ENCODE measurements at regions not wholly inside any gene's neighbourhood (a gene's known extent, or its start where the extent isn't known, plus 50 kb on each side); places are given as distances from the start of the nearest gene placed in this dataset.

- H3K36me3 Mint-ChIP-seq (ENCODE audit: low read depth, unreplicated experiment) = peaks cover 3% of the 10 kb centered on the region
Measured at GRCh38 chr12:18975933-18976332, 153.6 kb upstream of the PLEKHA5 start.

GRCh38 chr12:18979401-18980126 lies 150.0 kb upstream of the PLEKHA5 start:
- H3K4me1 Mint-ChIP-seq (ENCODE audit: unreplicated experiment) = peaks cover 2% of the 10 kb centered on the region
- no peaks in the 10 kb centered on the region for H3K27me3 Mint-ChIP-seq (ENCODE audit: unreplicated experiment)
- H3K36me3 Mint-ChIP-seq (ENCODE audit: low read depth, unreplicated experiment) = peaks cover 3% of the 10 kb centered on the region
- H3K4me3 Mint-ChIP-seq (ENCODE audit: unreplicated experiment) = no peak overlapping the region
- no peak for DNase-seq (ENCODE audit: low spot score)
- peaks cover 5% of the 10 kb centered on the region for H3K9me3 Mint-ChIP-seq (ENCODE audit: unreplicated experiment)
- TF ChIP-seq CTCF (IDR thresholded peaks at IDR 0.05; ENCODE audit: unreplicated experiment) = no peak
- H3K27ac Mint-ChIP-seq (ENCODE audit: unreplicated experiment) = no peak overlapping the region

More at GRCh38 chr12:18975933-18976332, 153.6 kb upstream of the PLEKHA5 start:
- H3K4me1 Mint-ChIP-seq (ENCODE audit: unreplicated experiment) = no peaks in the 10 kb centered on the region
- peaks cover 5% of the 10 kb centered on the region for H3K9me3 Mint-ChIP-seq (ENCODE audit: unreplicated experiment)
- no peaks in the 10 kb centered on the region for H3K27me3 Mint-ChIP-seq (ENCODE audit: unreplicated experiment)
- no peak overlapping the region for H3K27ac Mint-ChIP-seq (ENCODE audit: unreplicated experiment)
- DNase-seq (ENCODE audit: low spot score) = no peak
- no peak for TF ChIP-seq CTCF (IDR thresholded peaks at IDR 0.05; ENCODE audit: unreplicated experiment)
- no peak overlapping the region for H3K4me3 Mint-ChIP-seq (ENCODE audit: unreplicated experiment)

- no peak for DNase-seq (ENCODE audit: low spot score)
- H3K27ac Mint-ChIP-seq (ENCODE audit: unreplicated experiment) = no peak overlapping the region
- H3K4me3 Mint-ChIP-seq (ENCODE audit: unreplicated experiment) = no peak overlapping the region
- H3K36me3 Mint-ChIP-seq (ENCODE audit: low read depth, unreplicated experiment) = peaks cover 3% of the 10 kb centered on the region
- H3K4me1 Mint-ChIP-seq (ENCODE audit: unreplicated experiment) = peaks cover 2% of the 10 kb centered on the region
- no peaks in the 10 kb centered on the region for H3K27me3 Mint-ChIP-seq (ENCODE audit: unreplicated experiment)
- TF ChIP-seq CTCF (IDR thresholded peaks at IDR 0.05; ENCODE audit: unreplicated experiment) = no peak
- peaks cover 5% of the 10 kb centered on the region for H3K9me3 Mint-ChIP-seq (ENCODE audit: unreplicated experiment)
Measured at GRCh38 chr12:18981732-18982131, 147.8 kb upstream of the PLEKHA5 start.

GRCh38 chr12:18982226-18982949 lies 147.1 kb upstream of the PLEKHA5 start:
- H3K36me3 Mint-ChIP-seq (ENCODE audit: low read depth, unreplicated experiment) = peaks cover 1% of the 10 kb centered on the region
- H3K4me1 Mint-ChIP-seq (ENCODE audit: unreplicated experiment) = peaks cover 2% of the 10 kb centered on the region
- no peaks in the 10 kb centered on the region for H3K27me3 Mint-ChIP-seq (ENCODE audit: unreplicated experiment)
- H3K9me3 Mint-ChIP-seq (ENCODE audit: unreplicated experiment) = peaks cover under 1% of the 10 kb centered on the region
- no peak overlapping the region for H3K4me3 Mint-ChIP-seq (ENCODE audit: unreplicated experiment)
- DNase-seq (ENCODE audit: low spot score) = no peak
- TF ChIP-seq CTCF (IDR thresholded peaks at IDR 0.05; ENCODE audit: unreplicated experiment) = no peak
- no peak overlapping the region for H3K27ac Mint-ChIP-seq (ENCODE audit: unreplicated experiment)

- no peaks in the 10 kb centered on the region for H3K27me3 Mint-ChIP-seq (ENCODE audit: unreplicated experiment)
- no peaks in the 10 kb centered on the region for H3K36me3 Mint-ChIP-seq (ENCODE audit: low read depth, unreplicated experiment)
- H3K4me3 Mint-ChIP-seq (ENCODE audit: unreplicated experiment) = no peak overlapping the region
- TF ChIP-seq CTCF (IDR thresholded peaks at IDR 0.05; ENCODE audit: unreplicated experiment) = no peak
- H3K27ac Mint-ChIP-seq (ENCODE audit: unreplicated experiment) = no peak overlapping the region
- peaks cover 2% of the 10 kb centered on the region for H3K4me1 Mint-ChIP-seq (ENCODE audit: unreplicated experiment)
- no peaks in the 10 kb centered on the region for H3K9me3 Mint-ChIP-seq (ENCODE audit: unreplicated experiment)
- DNase-seq (ENCODE audit: low spot score) = no peak
Measured at GRCh38 chr12:18983854-18984253, 145.7 kb upstream of the PLEKHA5 start.
